ENCODE measurements at regions not wholly inside any gene's neighbourhood (a gene's known extent, or its start where the extent isn't known, plus 50 kb on each side); places are given as distances from the start of the nearest gene placed in this dataset.

DNA sequence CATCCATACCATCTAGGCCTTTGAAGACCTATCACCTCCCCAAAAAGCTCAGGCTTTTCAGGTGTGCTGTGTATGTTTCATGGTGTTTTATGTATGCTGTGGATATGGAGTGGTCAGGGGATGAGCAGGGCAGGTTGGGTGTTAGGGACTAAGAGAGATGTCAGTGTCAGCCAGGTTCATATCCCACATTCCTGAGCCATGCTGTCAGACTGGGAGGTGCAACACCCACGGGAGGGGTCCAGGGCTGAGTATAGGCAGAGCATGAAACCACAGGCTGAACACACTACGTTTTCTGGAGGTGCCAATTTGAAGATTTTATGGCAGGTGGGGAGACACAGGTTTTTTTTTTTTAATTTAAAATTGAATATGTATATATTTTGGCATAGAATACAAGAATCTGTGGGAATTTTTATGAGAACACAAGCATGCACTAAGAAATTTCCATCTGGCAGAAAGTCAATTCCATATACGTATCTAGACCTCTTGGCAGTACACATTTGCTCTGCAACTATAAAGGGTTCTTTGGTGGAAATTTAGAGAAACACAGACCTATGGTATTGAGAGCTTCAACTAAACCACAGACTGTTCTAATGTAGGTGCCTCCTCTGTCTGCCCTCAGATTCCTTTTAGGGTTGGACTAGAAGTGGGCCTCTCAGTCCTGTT, 101.9 kb upstream of the RNU6-1 start:
- TF ChIP-seq EZH2phosphoT487 (IDR thresholded peaks at IDR 0.05), result no peak
- TF ChIP-seq, protein P1, sequence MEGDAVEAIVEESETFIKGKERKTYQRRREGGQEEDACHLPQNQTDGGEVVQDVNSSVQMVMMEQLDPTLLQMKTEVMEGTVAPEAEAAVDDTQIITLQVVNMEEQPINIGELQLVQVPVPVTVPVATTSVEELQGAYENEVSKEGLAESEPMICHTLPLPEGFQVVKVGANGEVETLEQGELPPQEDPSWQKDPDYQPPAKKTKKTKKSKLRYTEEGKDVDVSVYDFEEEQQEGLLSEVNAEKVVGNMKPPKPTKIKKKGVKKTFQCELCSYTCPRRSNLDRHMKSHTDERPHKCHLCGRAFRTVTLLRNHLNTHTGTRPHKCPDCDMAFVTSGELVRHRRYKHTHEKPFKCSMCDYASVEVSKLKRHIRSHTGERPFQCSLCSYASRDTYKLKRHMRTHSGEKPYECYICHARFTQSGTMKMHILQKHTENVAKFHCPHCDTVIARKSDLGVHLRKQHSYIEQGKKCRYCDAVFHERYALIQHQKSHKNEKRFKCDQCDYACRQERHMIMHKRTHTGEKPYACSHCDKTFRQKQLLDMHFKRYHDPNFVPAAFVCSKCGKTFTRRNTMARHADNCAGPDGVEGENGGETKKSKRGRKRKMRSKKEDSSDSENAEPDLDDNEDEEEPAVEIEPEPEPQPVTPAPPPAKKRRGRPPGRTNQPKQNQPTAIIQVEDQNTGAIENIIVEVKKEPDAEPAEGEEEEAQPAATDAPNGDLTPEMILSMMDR (IDR thresholded peaks at IDR 0.05), result no peak
- no peak for TF ChIP-seq EZH2 (IDR thresholded peaks at IDR 0.05)
- Histone ChIP-seq H3K27me3 (no peaks in the 10 kb centered on the region), H3F3A (ENCODE audit: low read depth) (peaks cover 20% of the 10 kb centered on the region), H3K36me3 (no peaks in the 10 kb centered on the region), H3K4me1 (peaks cover 26% of the 10 kb centered on the region), H3K9ac (no peak overlapping the region), H2AFZ (replicated peaks) (no peak overlapping the region), H3K79me2 (ENCODE audit: low read depth) (no peaks in the 10 kb centered on the region), H3K9me3 (ENCODE audit: low read depth) (no peaks in the 10 kb centered on the region), H3K4me3 (no peak overlapping the region), H3K4me2 (no peak overlapping the region), H4K20me1 (ENCODE audit: low read depth) (no peaks in the 10 kb centered on the region), H3K27ac (no peak overlapping the region)
- no peaks in the 10 kb centered on the region for H3K27me3 Mint-ChIP-seq (ENCODE audit: insufficient read depth, low read depth)
- no peak for DNase-seq (ENCODE audit: low spot score)
- no peaks in the 10 kb centered on the region for H3K36me3 Mint-ChIP-seq
- peak overlapping the region; percentile 6 for H3K4me3 Mint-ChIP-seq
- H3K4me1 Mint-ChIP-seq, result peaks cover 52% of the 10 kb centered on the region
- peak overlapping the region; percentile 19 for H3K27ac Mint-ChIP-seq
- H3K9me3 Mint-ChIP-seq, result peaks cover 13% of the 10 kb centered on the region

DNA sequence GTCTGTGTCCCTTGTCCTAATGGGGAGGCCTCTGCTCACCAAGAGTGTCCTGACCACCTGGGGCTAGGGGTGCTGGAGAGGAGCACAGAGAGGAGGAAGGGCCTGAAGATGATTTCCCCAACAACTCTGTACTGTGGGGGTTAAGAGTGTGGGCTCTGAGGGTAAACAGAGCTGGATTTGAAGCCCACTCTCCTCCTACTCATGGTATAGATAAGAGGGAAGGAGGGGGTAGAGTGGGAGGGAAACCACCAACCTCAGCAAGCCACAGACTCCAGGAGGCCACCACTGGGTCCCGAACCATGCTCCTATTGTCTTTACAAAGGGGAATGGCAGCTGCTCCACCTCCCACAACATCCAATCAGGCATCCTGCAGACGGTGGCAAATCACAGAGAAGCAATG, 103.6 kb upstream of the RNU6-1 start:
- TF ChIP-seq EZH2phosphoT487 (IDR thresholded peaks at IDR 0.05) (no peak), EZH2 (IDR thresholded peaks at IDR 0.05) (no peak)
- TF ChIP-seq, protein P1 (IDR thresholded peaks at IDR 0.05), result no peak
- peaks cover 57% of the 10 kb centered on the region for H3K4me1 Mint-ChIP-seq
- Histone ChIP-seq H3K4me3 (no peak overlapping the region), H4K20me1 (ENCODE audit: low read depth) (no peaks in the 10 kb centered on the region), H3F3A (ENCODE audit: low read depth) (peaks cover 15% of the 10 kb centered on the region), H2AFZ (replicated peaks) (peak overlapping the region; percentile 74), H3K36me3 (no peaks in the 10 kb centered on the region), H3K9me3 (ENCODE audit: low read depth) (no peaks in the 10 kb centered on the region), H3K9ac (no peak overlapping the region), H3K4me2 (no peak overlapping the region), H3K27me3 (no peaks in the 10 kb centered on the region), H3K27ac (no peak overlapping the region), H3K79me2 (ENCODE audit: low read depth) (no peaks in the 10 kb centered on the region), H3K4me1 (peaks cover 31% of the 10 kb centered on the region)
- peaks cover 13% of the 10 kb centered on the region for H3K9me3 Mint-ChIP-seq
- no peak for DNase-seq (ENCODE audit: low spot score)
- H3K36me3 Mint-ChIP-seq, result peaks cover 4% of the 10 kb centered on the region
- peaks cover 5% of the 10 kb centered on the region for H3K27me3 Mint-ChIP-seq (ENCODE audit: insufficient read depth, low read depth)
- H3K27ac Mint-ChIP-seq, result peak overlapping the region; percentile 91
- H3K4me3 Mint-ChIP-seq, result no peak overlapping the region

DNA sequence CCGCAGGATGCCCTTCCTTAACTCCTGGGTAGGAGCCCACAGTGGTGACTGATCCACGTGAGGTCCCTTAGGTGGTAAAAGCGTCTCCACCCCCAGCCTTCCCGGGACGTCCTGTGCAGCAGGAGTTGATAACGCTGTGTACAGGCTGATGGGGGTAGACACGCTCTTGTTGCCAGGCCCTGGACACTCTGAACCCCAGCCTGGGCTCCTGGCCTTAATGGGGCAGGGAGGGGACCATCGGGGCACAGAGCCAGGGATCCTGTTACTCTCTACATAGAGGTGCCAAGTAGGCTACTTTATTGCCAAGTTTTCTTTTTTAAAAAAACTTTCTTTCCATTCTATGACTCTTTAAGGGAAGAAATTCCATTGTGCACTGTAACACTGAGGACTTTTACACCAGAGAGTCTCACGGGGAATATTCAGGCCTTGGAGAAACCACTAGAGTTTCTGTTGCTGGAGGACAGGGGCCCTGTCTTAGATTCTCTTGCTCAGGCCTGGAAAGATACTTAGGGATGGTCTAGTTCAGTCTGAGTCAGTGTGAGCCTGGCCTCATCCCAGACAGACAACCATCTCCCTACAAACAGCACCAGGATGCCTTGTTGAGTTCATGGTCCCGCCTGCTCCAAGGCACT, 104.3 kb upstream of the RNU6-1 start:
- H2AFZ ChIP-seq (replicated peaks), result peak overlapping the region; percentile 74
- no peaks in the 10 kb centered on the region for H3K27me3 ChIP-seq
- no peaks in the 10 kb centered on the region for H3K79me2 ChIP-seq (ENCODE audit: low read depth)
- no peak overlapping the region for H3K4me3 ChIP-seq
- no peak overlapping the region for H3K9ac ChIP-seq
- H3K4me2 ChIP-seq, result no peak overlapping the region
- H3K27ac Mint-ChIP-seq, result peak overlapping the region; percentile 89
- H3F3A ChIP-seq (ENCODE audit: low read depth), result peaks cover 13% of the 10 kb centered on the region
- H3K9me3 Mint-ChIP-seq, result peaks cover 13% of the 10 kb centered on the region
- peaks cover 5% of the 10 kb centered on the region for H3K27me3 Mint-ChIP-seq (ENCODE audit: insufficient read depth, low read depth)
- no peaks in the 10 kb centered on the region for H3K36me3 ChIP-seq
- H3K4me3 Mint-ChIP-seq, result peak overlapping the region; percentile 42
- no peak for DNase-seq (ENCODE audit: low spot score)
- TF ChIP-seq EZH2phosphoT487 (IDR thresholded peaks at IDR 0.05) (no peak), EZH2 (IDR thresholded peaks at IDR 0.05) (no peak)
- TF ChIP-seq, protein P1 (IDR thresholded peaks at IDR 0.05), result no peak
- peaks cover 57% of the 10 kb centered on the region for H3K4me1 Mint-ChIP-seq
- H4K20me1 ChIP-seq (ENCODE audit: low read depth), result no peaks in the 10 kb centered on the region
- peaks cover 6% of the 10 kb centered on the region for H3K36me3 Mint-ChIP-seq
- H3K9me3 ChIP-seq (ENCODE audit: low read depth), result no peaks in the 10 kb centered on the region
- peaks cover 31% of the 10 kb centered on the region for H3K4me1 ChIP-seq
- H3K27ac ChIP-seq, result no peak overlapping the region
